ENCODE measurements at regions not wholly inside any gene's neighbourhood (a gene's known extent, or its start where the extent isn't known, plus 50 kb on each side); places are given as distances from the start of the nearest gene placed in this dataset.
"Not testable (repeated sequence)": the region's sequence is repeated elsewhere in the genome, so short reads cannot be mapped to it uniquely, and the experiment has no call there.

- Histone ChIP-seq H3K27me3 (ENCODE audit: low read depth) (no peaks in the 10 kb centered on the region), H3K4me3 (no peak overlapping the region), H3K4me1 (peaks cover 20% of the 10 kb centered on the region), H3K36me3 (no peaks in the 10 kb centered on the region), H3K27ac (replicated peaks) (no peak overlapping the region), H3K9me3 (replicated peaks) (peaks cover 5% of the 10 kb centered on the region)
- intact Hi-C loops (cut with micrococcal nuclease), result no loop called here
- DNase-seq, result no peak
- no peak for TF ChIP-seq CTCF (IDR thresholded peaks at IDR 0.05; ENCODE audit: borderline replicate concordance)
Observed at GRCh38 chr4:81723927-81724587, 252.3 kb upstream of the RASGEF1B start.

- TF ChIP-seq CTCF (IDR thresholded peaks at IDR 0.05; ENCODE audit: borderline replicate concordance), result no peak
- H3K4me3 ChIP-seq, result no peak overlapping the region
- H3K27me3 ChIP-seq (ENCODE audit: low read depth), result no peaks in the 10 kb centered on the region
- H3K4me1 ChIP-seq, result peaks cover 20% of the 10 kb centered on the region
- intact Hi-C loops (cut with micrococcal nuclease), result no loop called here
- H3K36me3 ChIP-seq, result no peaks in the 10 kb centered on the region
- no peaks in the 10 kb centered on the region for H3K9me3 ChIP-seq (replicated peaks)
- H3K27ac ChIP-seq (replicated peaks), result no peak overlapping the region
- DNase-seq, result no peak
Observed at GRCh38 chr4:81723019-81723884, 251.5 kb upstream of the RASGEF1B start.

GRCh38 chr4:81722290-81722851, 250.7 kb upstream of the RASGEF1B start:
- H3K4me1 ChIP-seq, result peaks cover 20% of the 10 kb centered on the region
- no peak for TF ChIP-seq CTCF (IDR thresholded peaks at IDR 0.05; ENCODE audit: borderline replicate concordance)
- DNase-seq, result no peak
- no peak overlapping the region for H3K4me3 ChIP-seq
- no peaks in the 10 kb centered on the region for H3K36me3 ChIP-seq
- no peaks in the 10 kb centered on the region for H3K27me3 ChIP-seq (ENCODE audit: low read depth)
- no peak overlapping the region for H3K27ac ChIP-seq (replicated peaks)
- intact Hi-C loops (cut with micrococcal nuclease), result no loop called here
- no peaks in the 10 kb centered on the region for H3K9me3 ChIP-seq (replicated peaks)

- peaks cover 31% of the 10 kb centered on the region for H3K27me3 ChIP-seq (ENCODE audit: low read depth)
- intact Hi-C loops (cut with micrococcal nuclease), result no loop called here
- no peak for TF ChIP-seq CTCF (IDR thresholded peaks at IDR 0.05; ENCODE audit: borderline replicate concordance)
Observed at GRCh38 chr4:81715757-81716156, 244.1 kb upstream of the RASGEF1B start.

GRCh38 chr4:81715357-81715756, 243.7 kb upstream of the RASGEF1B start:
- DNase-seq; intact Hi-C loops (cut with micrococcal nuclease); H3K36me3 ChIP-seq; H3K9me3 ChIP-seq (replicated peaks); H3K27ac ChIP-seq (replicated peaks); H3K4me1 ChIP-seq; H3K4me3 ChIP-seq: not testable (repeated sequence)
- peaks cover 31% of the 10 kb centered on the region for H3K27me3 ChIP-seq (ENCODE audit: low read depth)

More at GRCh38 chr4:81715757-81716156, 244.1 kb upstream of the RASGEF1B start:
- H3K27ac ChIP-seq (replicated peaks), result no peak overlapping the region
- H3K4me3 ChIP-seq, result no peak overlapping the region
- no peaks in the 10 kb centered on the region for H3K36me3 ChIP-seq
- no peaks in the 10 kb centered on the region for H3K9me3 ChIP-seq (replicated peaks)
- DNase-seq, result no peak
- no peaks in the 10 kb centered on the region for H3K4me1 ChIP-seq
